ENCODE measurements at regions not wholly inside any gene's neighbourhood (a gene's known extent, or its start where the extent isn't known, plus 50 kb on each side); places are given as distances from the start of the nearest gene placed in this dataset.

DNA sequence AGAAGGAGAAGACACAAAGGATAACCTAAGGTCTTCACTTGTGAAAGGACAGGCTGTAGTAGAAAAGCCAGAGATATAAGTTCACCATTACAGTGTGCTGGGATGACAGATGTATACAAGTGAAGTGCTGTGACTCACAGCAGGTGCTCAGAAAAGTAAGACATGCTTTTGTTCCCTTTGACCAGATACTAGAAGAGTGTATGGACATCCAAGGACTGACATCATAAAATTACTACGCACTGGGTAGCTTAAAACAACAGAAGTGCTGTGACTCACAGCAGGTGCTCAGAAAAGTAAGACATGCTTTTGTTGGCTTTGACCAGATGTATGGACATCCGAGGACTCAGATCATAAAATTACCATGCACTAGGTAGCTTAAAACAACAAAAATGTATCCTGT lies 61.6 kb upstream of the BTC start:
- TF ChIP-seq, protein P1, sequence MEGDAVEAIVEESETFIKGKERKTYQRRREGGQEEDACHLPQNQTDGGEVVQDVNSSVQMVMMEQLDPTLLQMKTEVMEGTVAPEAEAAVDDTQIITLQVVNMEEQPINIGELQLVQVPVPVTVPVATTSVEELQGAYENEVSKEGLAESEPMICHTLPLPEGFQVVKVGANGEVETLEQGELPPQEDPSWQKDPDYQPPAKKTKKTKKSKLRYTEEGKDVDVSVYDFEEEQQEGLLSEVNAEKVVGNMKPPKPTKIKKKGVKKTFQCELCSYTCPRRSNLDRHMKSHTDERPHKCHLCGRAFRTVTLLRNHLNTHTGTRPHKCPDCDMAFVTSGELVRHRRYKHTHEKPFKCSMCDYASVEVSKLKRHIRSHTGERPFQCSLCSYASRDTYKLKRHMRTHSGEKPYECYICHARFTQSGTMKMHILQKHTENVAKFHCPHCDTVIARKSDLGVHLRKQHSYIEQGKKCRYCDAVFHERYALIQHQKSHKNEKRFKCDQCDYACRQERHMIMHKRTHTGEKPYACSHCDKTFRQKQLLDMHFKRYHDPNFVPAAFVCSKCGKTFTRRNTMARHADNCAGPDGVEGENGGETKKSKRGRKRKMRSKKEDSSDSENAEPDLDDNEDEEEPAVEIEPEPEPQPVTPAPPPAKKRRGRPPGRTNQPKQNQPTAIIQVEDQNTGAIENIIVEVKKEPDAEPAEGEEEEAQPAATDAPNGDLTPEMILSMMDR (conservative IDR thresholded peaks at IDR 0.05; ENCODE audit: low read depth, low read length) = no peak
- TF ChIP-seq ELK1 (IDR thresholded peaks at IDR 0.05; ENCODE audit: borderline replicate concordance, low read depth, low read length) (no peak), POLR2A (IDR thresholded peaks at IDR 0.05; ENCODE audit: low read depth, low read length) (no peak), RAD21 (IDR thresholded peaks at IDR 0.05; ENCODE audit: low read length) (no peak), BHLHE40 (IDR thresholded peaks at IDR 0.05; ENCODE audit: low read depth, low read length) (no peak), CHD1 (IDR thresholded peaks at IDR 0.05; ENCODE audit: low read depth, low read length) (no peak), CEBPB (IDR thresholded peaks at IDR 0.05; ENCODE audit: low read depth, low read length) (no peak), RFX5 (IDR thresholded peaks at IDR 0.05; ENCODE audit: low read depth, low read length) (no peak)
